Head of caudate nucleus (tissue), 42 donors: ENCODE measurements at regions not wholly inside any gene's neighbourhood (a gene's known extent, or its start where the extent isn't known, plus 50 kb on each side); places are given as distances from the start of the nearest gene placed in this dataset.

ENCODE experiments used
- DNase-seq, 42 donors: peaks; one replicate each; pipeline versions ENCODE4 v3.0.0 to v3.0.0-alpha.2; 2020 to 2021; ENCODE audit warnings: mixed read lengths in 7 of 42
- intact Hi-C: fragments of 100-400 bp; cut with DNase I; formaldehyde crosslinking; loops from one replicate; pipeline ENCODE4 v1.15.0; 2022

DNA sequence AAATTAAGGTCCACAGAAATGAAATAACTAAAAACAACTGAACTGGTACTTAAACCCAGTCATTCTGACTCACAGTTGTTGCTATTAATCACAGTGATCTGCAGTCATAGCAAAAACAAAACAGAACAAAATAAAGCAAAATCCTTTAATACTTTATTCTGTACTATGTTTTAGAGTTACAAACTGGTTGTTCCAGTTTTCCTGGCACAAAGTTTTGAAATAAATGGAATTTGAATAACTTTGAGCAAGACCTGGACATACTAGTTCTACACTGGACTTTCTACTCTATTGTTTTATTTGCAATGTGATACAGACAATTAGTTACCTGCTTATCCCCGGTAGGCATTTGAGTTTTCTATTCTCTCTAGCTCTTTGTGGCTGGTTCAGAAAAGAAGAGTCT lies 147.9 kb downstream of the DMRT2 start:
- no peak for DNase-seq
- intact Hi-C loops = no loop called here

DNA sequence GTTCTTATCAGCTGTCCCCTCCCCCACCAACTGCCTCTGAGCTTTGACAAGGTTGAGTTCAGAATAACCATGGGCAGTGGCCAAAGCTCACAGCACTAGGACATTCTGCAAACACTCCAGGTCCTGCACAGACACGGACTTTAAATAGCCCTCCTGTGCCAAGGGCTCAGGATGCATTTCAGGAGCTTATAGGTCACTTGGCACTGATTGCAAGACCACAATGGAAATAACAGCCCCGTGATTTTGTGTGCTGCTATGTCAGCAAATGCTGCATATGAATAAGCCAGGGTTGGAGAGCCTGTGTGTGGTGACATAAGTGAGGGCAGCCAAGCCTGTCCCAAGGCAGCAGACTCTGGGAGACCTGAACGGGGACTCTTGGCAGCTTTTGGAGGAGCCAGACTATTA lies 150.7 kb downstream of the DMRT2 start:
- intact Hi-C loops = no loop called here
- no peak for DNase-seq

DNA sequence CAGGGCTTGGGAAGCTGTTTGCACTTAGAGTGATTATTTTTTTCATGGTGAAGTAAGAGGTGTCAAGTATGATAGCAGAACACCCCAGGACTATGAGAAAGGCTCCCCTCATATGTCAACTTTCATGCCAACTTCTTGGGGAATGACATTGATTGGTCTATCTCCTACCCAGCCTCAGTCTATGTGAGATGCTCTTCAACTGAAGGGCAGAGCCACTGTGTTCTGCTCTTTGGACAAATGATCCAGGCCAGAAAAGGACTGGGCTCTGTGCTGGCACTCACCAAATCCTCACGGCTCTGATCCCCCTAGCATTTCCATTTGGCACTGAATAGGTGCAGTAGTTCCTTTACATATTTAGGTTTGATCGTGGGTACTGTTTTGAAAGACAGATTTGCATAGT lies 151.1 kb downstream of the DMRT2 start:
- no peak for DNase-seq
- intact Hi-C loops = no loop called here

DNA sequence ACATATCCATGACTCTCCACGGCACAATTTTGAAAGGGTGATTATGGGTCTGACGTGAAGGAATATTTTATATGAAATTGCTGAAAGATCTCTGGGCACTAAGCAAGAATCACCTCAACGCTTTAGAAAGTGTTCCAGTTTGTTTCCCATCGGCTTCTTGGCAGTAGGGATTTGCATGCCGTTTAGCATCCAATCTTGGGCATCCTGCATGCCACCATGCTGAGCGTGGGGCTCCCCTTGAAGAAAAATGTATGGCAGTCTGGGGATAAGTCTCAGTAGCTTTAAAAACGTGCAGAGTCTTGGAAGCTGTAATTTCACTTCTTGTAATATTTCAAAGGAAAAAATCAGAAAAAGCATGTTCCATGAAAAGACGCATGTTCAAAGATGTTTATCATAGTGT lies 151.7 kb downstream of the DMRT2 start:
- no peak for DNase-seq
- intact Hi-C loops = no loop called here

DNA sequence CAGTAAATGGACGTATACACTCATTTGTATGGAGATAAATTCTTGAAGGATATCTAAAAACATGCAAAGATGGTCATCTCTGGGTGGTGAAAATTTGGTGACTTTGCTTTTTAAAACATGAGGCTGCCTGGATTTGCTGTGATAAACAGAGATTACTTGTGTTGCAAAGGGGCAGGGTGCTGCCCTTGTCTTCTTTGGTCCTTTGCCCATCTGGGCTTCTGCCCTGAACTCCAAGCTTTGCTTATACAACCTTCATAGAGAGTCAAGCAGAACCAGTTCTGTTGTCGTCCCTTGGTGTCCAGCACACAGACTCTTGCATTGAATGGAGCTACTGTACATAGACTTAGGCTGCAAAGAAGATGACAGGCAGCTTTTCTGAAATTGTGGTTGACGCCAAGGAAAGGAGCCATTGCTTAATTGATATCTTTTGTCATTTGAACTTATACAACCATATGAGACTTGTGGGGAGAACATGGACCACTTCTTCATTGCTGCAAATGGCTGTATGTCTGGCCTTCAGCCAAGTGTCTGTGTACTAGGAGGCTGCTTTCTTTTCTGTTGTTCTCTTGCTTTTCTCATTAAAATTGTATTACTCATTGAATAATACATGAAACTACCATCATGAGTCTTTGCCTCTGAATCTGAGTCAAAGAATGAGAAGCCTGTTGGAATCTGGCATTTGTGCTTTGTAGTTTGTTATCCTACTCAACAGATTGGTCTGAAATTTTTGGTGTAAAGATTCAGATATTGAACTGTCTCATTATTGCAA lies 152.5 kb downstream of the DMRT2 start:
- peak in 1 of 42 donors; percentile 2 for DNase-seq
- intact Hi-C loops = no loop called here

DNA sequence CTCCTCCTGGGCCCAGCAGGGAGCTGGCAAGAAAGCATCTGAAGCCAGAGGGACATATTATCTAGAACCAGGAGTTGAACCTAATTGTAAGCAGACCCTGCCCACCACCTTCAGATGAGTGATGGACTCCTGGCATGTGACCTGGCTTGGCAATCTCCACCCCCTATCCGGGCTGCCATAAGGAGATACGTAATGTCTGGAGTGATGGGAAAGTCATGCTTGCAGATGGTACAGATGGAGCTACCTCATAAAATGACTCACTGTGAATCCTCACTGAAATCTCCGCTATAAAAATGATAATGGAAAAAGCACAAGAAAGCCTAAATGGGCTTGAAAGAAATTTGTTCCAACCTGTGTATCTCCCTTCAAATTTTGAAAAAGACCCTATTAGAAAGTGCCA lies 157.5 kb downstream of the DMRT2 start:
- DNase-seq = no peak
- intact Hi-C loops = no loop called here

DNA sequence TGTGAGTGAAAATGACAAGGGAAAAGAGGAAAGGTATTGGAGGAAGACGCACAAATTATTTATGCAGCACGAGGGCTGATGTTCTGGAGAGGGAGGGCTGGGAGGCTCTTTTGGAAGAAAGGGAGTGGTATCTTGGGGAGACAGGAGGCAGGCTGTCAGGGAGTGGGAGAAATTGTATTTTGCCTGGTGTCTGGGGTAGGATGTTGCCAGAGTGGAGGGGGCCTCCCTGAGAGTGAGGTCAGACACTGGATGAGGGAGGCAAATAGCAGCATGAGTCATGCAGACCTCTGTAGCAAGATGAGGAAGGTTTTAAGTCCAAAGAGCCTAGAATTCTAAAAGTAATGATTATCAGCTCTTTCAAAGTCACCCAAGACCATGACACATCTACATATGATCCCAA lies 158.0 kb downstream of the DMRT2 start:
- intact Hi-C loops = no loop called here
- no peak for DNase-seq

DNA sequence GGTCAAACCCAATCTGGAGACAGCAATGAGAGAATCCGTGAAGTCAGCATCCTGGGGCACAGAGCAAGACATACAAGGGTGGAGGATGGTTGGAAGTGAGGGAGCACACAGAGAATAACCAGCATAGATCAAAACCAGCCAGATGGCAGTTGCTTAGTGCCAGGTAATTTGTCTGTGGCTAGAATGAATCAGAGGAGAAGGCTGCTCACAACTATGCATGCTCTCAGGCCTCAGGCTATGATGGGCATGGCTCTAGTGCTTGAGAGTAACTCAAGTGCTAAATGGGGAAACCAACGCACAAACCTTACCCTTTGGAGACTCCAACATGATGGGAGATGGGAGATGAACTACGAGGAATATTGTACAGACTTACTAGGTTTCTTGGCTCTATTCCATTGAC lies 160.8 kb downstream of the DMRT2 start:
- DNase-seq = no peak
- intact Hi-C loops = no loop called here

DNA sequence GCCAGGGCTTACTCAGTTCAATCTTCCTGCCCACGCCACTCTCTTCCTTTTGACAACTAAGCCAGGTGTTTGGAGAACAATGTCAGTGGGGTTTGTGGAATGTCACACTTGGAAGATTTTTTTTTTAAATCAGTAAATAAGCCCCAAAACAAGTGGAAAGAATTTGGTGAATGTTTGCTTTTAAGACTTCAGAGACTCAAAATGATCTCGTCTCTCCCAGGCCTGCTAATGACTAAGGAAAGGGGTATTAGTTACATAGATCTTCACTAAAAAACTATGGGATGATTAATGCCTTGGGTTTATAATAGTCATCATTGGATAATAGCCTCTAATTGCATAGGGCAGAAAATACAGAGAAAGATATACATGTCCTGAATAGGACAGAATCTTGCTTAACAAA lies 166.4 kb downstream of the DMRT2 start:
- DNase-seq = no peak
- intact Hi-C loops = no loop called here

DNA sequence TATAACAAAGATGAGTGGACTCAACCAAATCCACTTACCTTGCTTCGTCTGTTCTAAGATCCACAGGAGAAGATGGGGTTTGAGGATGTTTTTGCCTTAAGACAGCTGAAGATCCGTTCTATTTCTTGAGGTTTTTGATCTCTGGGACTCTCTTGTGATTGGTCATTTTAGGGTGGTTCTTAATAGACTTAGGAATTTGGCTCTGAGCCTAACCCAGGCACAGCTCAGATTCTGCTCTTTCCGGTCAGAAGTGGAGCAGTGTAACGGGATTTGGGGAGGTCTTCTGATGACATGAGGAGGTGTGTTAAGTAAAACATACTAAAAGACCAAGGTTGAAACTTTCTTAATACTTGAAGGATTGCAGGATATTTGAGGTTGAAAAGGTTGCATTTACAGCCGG lies 166.9 kb downstream of the DMRT2 start:
- DNase-seq = peak in 1 of 42 donors; percentile 17
- intact Hi-C loops = no loop called here

DNA sequence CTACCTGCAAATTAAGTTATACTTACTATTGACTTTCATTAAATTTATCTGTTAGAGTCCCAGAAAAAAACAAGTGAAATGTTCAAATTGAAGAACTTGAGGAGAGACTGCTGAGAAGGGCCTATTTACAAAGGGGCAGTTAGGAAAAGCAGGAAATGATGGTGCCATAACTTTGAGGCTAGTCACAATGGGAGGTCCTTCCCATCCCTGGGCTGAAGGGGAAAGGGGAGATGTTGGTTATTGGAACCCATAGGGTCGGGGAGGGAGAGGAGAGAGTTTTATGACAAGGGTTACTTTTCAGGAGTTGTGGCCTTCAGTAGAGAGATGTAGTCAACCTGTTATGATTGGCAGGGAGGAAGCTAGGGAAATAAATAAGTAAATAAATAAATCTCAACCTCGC lies 169.1 kb downstream of the DMRT2 start:
- intact Hi-C loops = no loop called here
- no peak for DNase-seq

DNA sequence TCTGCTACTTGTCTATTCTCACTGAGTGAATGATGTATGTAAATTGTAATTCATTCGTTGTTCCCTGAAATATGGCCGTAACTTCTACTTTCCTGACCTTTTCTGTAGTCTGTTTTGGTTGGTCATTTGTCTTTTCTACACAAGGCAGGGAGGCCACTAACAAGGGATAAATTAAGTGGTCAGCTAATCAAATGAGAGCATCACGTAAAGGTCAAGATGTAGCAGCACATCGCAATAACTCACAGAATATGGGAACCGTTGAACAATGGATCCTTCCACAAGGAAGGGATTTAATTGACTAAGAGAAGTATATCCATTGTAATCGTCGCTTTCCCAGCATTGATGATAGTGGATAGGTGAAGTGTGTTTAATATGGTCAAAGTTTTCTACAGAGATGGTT lies 171.1 kb downstream of the DMRT2 start:
- intact Hi-C loops = no loop called here

DNA sequence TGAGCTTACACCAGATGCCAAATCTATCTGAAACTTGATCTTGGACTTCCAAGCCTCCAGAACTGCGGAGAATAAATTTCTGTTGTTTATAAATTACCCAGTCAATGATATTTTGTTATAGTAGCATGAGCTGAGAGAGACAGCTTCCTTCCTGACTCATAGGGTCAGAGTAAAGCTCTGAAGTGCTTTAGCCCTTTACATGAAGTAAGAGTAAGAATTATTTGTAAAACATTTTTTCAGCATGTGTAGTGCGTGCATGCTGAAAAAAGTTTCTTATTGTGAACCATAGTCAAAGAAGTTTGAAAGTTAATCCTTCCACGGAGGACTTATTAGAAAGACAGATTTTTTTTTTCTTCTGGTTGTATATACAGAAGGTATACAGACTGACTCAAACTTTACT lies 172.4 kb downstream of the DMRT2 start:
- intact Hi-C loops = no loop called here
- no peak for DNase-seq

More for the DNA sequence above, 171.1 kb downstream of the DMRT2 start:
- DNase-seq = no peak

DNA sequence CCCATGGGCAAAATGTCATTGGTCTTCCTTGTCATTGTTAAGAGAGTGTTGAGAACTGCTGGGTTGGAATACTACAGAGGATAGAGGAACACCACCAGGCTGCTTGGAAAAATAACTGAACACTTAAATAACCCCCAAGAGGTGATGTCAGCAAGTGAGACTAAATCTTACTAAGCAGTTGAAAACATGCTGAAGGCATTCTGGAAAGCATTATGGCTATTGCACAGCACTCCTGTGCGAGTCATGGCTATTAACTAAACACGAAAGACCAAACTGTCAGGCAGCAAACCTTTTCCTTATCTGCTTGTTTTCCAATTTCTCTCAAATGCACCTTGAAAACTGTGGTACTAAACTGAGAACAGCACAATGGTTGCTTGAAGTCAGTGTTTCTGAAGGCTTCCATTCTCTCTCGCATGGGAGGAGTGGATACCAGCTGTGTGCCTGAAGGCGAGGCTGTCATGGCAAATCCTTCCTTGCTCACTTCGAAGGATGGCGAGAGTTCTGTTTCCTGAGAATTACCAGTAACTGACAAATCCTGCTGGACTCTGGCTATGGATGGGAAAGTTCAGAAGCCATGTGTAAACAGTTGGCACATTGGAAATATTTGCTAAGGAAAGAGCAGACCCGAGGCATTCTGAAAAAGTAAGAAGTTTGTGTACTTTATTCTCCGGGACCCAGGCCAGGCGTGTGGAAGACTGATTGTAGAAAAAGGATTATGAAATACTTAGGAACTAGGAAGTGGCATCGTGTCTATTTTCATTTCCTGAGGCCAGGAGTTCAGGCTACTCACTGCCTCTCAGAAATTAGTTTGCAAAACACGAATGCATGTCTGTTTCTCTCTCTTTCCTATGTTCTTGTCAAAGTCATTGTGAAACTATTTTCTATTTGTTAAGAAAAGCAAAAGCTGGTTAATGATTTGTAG lies 182.1 kb downstream of the DMRT2 start:
- intact Hi-C loops = no loop called here
- peak in 1 of 42 donors; percentile 5 for DNase-seq

DNA sequence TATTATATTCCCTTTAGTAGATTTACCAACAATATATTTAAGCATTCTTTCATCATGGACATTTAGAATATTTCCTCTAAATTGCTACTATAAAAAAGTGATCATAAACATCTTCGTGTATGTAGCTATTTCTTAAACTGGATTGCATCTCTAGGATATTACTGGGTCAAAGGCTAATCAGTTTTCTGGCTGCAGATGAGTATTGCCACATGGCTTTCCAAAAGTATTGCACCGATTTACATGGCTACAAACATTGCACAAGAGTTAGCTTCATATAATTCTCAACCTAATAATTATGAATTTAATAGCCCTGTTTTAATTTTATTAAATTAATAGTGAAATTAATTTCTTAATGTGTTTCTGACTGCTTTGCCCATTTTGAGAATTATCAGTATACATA lies 183.4 kb downstream of the DMRT2 start:
- intact Hi-C loops = no loop called here
- no peak for DNase-seq

DNA sequence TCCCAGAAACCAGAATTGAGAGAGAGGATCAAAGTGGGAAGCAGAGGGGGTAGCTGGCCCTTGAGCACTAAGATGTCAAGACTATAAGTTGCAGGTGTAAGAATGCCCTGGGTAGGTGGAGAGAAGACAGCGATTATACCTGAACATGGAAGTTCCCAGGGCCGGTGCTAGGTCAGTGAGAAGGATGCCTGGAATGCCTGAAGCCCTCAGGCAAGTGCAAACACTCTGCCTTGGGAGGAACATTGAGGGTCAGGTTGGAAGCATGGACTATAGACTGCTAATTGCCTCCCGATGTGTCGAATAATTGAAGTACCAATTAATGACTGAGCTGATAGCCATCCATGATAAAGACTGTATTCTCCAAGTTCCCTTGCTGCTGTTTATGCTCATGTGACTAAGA lies 185.5 kb downstream of the DMRT2 start:
- DNase-seq = no peak
- intact Hi-C loops = no loop called here

DNA sequence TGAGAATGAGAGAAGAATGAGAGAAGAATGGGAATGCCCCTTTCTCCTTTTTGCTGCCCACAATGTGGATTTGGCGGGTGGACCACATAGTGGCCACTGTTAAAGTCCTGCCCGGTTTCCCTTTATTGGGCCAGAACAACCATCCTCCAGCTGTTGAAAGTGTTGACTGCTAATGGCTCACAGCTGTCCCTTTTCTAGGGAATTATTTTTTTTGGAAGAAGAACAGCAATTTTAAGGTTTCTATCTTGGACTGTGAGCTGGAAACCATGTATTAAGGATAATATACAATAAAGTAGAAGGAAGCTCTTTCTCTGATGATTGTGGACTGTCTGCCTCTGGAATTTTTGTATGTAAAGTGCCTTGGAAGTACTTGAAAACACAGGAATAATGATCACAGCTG lies 185.9 kb downstream of the DMRT2 start:
- intact Hi-C loops = no loop called here
- DNase-seq = no peak

DNA sequence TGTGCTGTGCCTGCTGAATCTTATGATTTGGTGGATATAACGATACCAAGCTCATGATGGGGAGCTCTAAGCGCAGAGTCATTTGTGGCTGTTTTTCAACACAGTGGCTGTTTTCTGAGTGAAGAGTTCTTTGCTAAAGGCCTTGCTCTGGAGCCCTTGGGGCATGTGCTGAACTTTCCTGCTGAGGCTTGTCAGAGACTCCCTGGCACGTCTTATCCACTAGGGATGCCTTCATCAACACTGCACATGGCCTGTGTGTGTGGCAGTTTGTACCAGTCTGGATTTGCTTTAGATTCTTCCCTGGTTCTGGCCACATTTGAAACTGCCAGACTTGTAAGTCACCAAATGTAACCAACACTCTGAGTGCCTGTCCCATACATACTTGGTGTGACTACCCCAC lies 188.2 kb downstream of the DMRT2 start:
- intact Hi-C loops = no loop called here
- no peak for DNase-seq

DNA sequence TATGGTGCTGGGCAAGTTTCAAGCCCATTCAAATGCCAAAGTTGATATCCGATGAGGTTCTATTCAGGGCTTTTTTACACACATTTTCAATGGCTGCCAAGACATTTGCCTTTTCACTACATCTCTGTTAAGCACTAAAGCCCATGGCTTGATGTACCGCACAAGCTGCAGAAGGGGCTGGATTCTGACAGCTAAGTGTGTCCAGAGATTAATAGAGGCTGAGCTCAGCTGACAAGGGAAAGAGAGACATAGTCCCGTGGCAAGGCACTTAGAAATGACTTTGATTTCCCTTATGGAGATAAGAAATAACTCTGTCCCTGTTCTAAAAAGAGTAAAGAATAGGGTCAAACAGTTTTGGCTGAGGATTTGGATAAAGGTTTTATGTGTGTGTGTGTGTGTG lies 198.6 kb downstream of the DMRT2 start:
- no peak for DNase-seq
- intact Hi-C loops = no loop called here

DNA sequence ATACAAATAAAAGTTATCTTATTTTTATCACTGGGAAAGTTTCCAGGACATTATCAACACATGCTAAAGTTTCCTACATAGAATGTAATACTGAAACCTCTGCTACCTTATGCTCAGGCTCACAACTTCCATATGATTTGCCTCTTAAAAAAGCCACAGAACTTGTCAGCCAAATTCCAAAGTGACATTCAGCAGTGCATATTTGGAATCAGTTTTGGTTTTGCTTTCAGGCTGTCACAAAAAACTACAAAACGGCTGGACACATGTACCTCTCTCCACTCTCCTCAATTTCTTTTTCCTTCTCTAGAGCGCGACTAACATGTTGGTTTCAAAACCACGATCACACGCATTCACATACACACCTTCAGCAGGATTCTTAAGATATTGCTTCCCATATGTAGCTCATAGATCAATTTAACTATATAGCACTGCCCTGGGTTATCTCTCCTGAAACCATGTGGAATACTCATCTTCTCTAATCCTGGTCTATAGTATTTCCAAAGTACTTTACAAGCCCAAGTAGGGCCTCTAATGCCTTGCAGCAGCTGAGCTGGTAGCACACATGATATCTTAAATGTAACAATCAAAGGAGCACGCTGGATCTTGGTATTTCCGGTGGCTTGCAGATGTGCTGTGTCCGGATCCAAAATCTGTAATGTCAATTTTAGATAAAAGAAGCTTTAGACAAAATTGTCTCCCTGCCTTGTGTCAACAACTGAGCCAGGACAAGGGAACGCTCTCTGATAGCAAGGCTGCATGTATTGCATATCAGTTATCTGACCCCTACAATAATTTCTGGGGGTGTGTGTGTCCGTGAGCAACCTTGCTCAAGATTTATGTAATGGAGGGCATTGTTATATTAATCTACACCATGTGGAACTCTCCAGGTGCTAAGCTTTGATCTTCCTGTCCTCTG lies 203.2 kb downstream of the DMRT2 start:
- DNase-seq = no peak
- intact Hi-C loops = no loop called here
